OCI-LY1 (cell line): ENCODE measurements at regions not wholly inside any gene's neighbourhood (a gene's known extent, or its start where the extent isn't known, plus 50 kb on each side); places are given as distances from the start of the nearest gene placed in this dataset.
A peak's percentile ranks its signal among the peaks of the same experiment; 100 is the strongest.
"Not testable (repeated sequence)": the region's sequence is repeated elsewhere in the genome, so short reads cannot be mapped to it uniquely, and the experiment has no call there.

Experiments used
- H2AFZ ChIP-seq: fragments of 200-600 bp; sonication (generic), shearing (Covaris generic); 2 replicates; pipeline ENCODE4 v1.6.0; 2014; ENCODE audit warnings: antibody characterized with exemption, mild to moderate bottlenecking, low read length
- H3F3A ChIP-seq: fragments of 200-600 bp; sonication (generic), shearing (Covaris generic); 2 replicates; pipeline ENCODE4 v1.6.0; 2014; ENCODE audit warnings: mild to moderate bottlenecking, antibody characterized with exemption, low read length, moderate library complexity; ENCODE audit not compliant: insufficient read depth
- H3K27ac ChIP-seq: fragments of 200-600 bp; sonication (generic); 2 replicates; pipeline ENCODE4 v1.5.1; 2014; ENCODE audit warnings: low read length, mixed run types, mild to moderate bottlenecking, low read depth; ENCODE audit not compliant: poor library complexity, severe bottlenecking
- H3K27me3 ChIP-seq: fragments of 200-600 bp; sonication (generic); 2 replicates; pipeline ENCODE4 v1.6.0; 2014; ENCODE audit warnings: antibody characterized with exemption, mild to moderate bottlenecking, low read length, moderate library complexity; ENCODE audit not compliant: insufficient read depth
- H3K36me3 ChIP-seq: fragments of 200-600 bp; sonication (generic); 2 replicates; pipeline ENCODE4 v1.6.1; 2014; ENCODE audit warnings: mild to moderate bottlenecking, antibody characterized with exemption, low read length, moderate library complexity, mixed read lengths; ENCODE audit not compliant: insufficient read depth
- H3K4me1 ChIP-seq: fragments of 200-600 bp; sonication (generic); 2 replicates; pipeline ENCODE4 v1.5.1; 2014; ENCODE audit warnings: mild to moderate bottlenecking, low read length, moderate library complexity; ENCODE audit not compliant: insufficient read depth, severe bottlenecking
- H3K4me2 ChIP-seq: fragments of 200-600 bp; sonication (generic), shearing (Covaris generic); 2 replicates; pipeline ENCODE4 v1.6.1; 2014; ENCODE audit warnings: low read length
- H3K4me3 ChIP-seq: fragments of 200-600 bp; sonication (generic); 2 replicates; pipeline ENCODE4 v1.5.1; 2014; ENCODE audit warnings: low read length, low read depth, mild to moderate bottlenecking, mixed read lengths; ENCODE audit not compliant: poor library complexity, severe bottlenecking
- H3K79me2 ChIP-seq: fragments of 200-600 bp; shearing (Covaris generic); 2 replicates; pipeline ENCODE4 v1.6.1; 2016; ENCODE audit warnings: mixed run types, low read length, mixed read lengths; ENCODE audit not compliant: insufficient read depth
- H3K9ac ChIP-seq: fragments of 200-600 bp; sonication (generic), shearing (Covaris generic); 2 replicates; pipeline ENCODE4 v1.6.1; 2014; ENCODE audit warnings: mild to moderate bottlenecking, low read length, mixed read lengths
- H3K9me2 ChIP-seq: fragments of 200-600 bp; sonication (generic), shearing (Covaris generic); 2 replicates; pipeline ENCODE4 v1.6.1; 2014; ENCODE audit warnings: low read depth, mild to moderate bottlenecking, low read length, mixed read lengths
- H3K9me3 ChIP-seq: fragments of 200-600 bp; shearing (Covaris generic); 2 replicates; pipeline ENCODE4 v1.6.1; 2014; ENCODE audit warnings: low read length, mixed read lengths
- H4K20me1 ChIP-seq: fragments of 200-600 bp; sonication (generic), shearing (Covaris generic); 2 replicates; pipeline ENCODE4 v1.6.0; 2016; ENCODE audit warnings: mild to moderate bottlenecking, low read length; ENCODE audit not compliant: insufficient read depth
- EZH2 ChIP-seq: fragments of 200-600 bp; sonication (generic), shearing (Covaris generic); IDR thresholded peaks from 2 replicates; pipeline ENCODE4 v1.8.0; 2017; ENCODE audit warnings: borderline replicate concordance, mixed run types, mild to moderate bottlenecking, antibody characterized with exemption, low read length, moderate library complexity, mixed read lengths
- TF ChIP-seq, protein P1 (sequence below): fragments of 200-600 bp; sonication (generic), shearing (Covaris generic); IDR thresholded peaks from 2 replicates; pipeline ENCODE4 v1.5.1; 2017; ENCODE audit warnings: mild to moderate bottlenecking, antibody characterized with exemption, low read length, moderate library complexity, mixed read lengths

DNA sequence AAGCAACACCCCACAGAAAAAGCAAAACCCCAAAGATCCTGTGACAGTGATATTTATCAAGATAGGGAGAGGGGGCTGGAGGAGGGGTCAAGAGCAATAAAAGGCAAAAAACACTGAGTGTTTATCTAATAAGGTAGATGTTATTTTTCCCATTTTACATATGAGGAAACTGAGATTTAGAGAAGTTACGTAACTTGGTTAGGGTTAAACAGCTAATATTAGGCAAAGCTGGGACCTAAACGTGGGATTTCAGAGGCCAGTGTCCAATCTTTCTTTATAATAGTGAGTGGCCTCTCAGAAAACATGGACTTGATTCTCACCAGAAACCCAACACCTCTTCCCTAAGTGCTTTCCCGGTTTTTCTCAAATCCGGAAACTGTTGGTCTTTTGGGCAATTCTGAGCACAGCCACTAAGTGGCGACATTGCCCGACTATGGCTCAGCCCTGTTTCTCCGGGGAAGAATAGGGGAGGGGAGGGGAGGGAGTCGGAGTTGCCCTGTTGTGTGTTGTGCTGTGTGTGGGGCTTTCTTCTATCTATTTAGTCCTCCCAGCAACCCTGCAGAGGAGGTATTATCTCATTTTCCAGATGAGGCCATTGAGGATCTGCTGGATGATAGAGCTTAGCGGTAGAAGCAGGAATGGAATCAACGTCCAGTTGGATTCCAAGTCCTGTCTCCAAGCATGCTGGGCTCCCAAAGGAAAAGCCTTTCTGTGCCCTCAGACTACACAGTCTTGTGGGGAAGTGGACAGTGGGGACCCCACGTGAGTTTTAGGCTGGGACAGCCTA, 58.7 kb upstream of the ETV3 start:
- not testable (repeated sequence) for H3K9ac ChIP-seq, H3K79me2 ChIP-seq, H3K4me2 ChIP-seq, H2AFZ ChIP-seq, H3K4me1 ChIP-seq, H3K36me3 ChIP-seq, H3K27ac ChIP-seq, H4K20me1 ChIP-seq, H3K4me3 ChIP-seq, H3F3A ChIP-seq, H3K9me2 ChIP-seq, H3K9me3 ChIP-seq, H3K27me3 ChIP-seq
- TF ChIP-seq, protein P1, sequence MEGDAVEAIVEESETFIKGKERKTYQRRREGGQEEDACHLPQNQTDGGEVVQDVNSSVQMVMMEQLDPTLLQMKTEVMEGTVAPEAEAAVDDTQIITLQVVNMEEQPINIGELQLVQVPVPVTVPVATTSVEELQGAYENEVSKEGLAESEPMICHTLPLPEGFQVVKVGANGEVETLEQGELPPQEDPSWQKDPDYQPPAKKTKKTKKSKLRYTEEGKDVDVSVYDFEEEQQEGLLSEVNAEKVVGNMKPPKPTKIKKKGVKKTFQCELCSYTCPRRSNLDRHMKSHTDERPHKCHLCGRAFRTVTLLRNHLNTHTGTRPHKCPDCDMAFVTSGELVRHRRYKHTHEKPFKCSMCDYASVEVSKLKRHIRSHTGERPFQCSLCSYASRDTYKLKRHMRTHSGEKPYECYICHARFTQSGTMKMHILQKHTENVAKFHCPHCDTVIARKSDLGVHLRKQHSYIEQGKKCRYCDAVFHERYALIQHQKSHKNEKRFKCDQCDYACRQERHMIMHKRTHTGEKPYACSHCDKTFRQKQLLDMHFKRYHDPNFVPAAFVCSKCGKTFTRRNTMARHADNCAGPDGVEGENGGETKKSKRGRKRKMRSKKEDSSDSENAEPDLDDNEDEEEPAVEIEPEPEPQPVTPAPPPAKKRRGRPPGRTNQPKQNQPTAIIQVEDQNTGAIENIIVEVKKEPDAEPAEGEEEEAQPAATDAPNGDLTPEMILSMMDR = peak; percentile 41

DNA sequence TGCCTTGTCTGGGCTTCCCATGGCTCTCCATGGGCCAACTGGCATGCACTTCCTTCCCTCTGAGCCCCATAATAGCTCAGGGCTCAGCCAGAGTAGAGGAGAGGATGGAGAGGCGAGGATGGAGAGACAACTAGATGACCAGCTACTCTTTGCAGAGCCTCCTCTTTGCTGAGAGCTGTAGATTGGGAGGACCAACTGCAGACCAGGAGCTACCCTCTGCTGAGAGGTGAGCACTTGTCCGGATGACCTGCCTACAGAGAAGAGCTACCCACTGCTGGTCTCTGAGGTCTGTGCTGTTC, 58.0 kb upstream of the ETV3 start:
- H3K27ac ChIP-seq = no peak overlapping the region
- no peak overlapping the region for H3K9ac ChIP-seq
- no peaks in the 10 kb centered on the region for H3K4me1 ChIP-seq
- no peaks in the 10 kb centered on the region for H3K9me3 ChIP-seq
- no peaks in the 10 kb centered on the region for H3K36me3 ChIP-seq
- no peak for TF ChIP-seq EZH2
- TF ChIP-seq, protein P1 = no peak
- H3K4me3 ChIP-seq = no peak overlapping the region
- no peaks in the 10 kb centered on the region for H3K27me3 ChIP-seq
- no peaks in the 10 kb centered on the region for H4K20me1 ChIP-seq
- H2AFZ ChIP-seq = no peak overlapping the region
- H3F3A ChIP-seq = no peaks in the 10 kb centered on the region
- no peaks in the 10 kb centered on the region for H3K9me2 ChIP-seq
- H3K79me2 ChIP-seq = no peaks in the 10 kb centered on the region
- no peak overlapping the region for H3K4me2 ChIP-seq

DNA sequence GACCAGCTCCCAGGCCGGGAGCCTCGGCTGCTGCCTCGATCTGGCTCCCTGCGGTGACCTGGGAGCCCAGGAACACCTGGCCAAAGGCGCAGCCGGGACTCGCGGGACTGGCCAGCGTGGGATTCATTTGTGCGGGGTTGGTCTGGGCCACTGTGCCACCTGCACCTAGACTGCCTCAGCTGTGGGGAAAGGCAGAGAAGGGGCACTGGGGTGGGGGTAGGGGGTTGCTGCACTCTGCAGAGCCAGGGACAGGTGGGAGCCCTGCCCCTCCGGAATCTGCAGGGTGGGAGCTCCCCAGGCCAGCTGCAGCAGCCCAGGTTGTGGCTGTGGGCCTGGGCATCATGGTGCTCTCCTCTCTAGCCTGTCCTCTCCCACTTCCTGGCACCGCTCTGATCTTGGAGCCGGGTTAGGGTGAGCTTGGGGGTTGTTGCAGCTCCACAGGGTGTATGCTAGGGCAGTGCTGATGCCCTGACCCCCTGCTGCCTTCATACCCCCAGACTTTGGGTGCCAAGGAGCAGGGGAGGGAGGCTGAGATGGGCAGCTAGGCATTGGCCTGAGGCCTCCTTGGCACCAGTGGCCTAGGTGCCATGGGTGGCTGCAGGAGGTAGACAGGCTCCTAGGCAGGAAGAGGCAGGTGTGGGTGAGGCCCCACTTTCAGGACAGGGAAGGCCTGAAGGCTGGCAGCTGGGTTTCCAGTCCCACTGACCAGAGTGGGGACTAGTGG, 57.5 kb upstream of the ETV3 start:
- no peaks in the 10 kb centered on the region for H3K27me3 ChIP-seq
- no peak for TF ChIP-seq EZH2
- TF ChIP-seq, protein P1 = no peak
- H3K4me3 ChIP-seq = no peak overlapping the region
- no peak overlapping the region for H2AFZ ChIP-seq
- no peaks in the 10 kb centered on the region for H3F3A ChIP-seq
- no peaks in the 10 kb centered on the region for H3K79me2 ChIP-seq
- no peaks in the 10 kb centered on the region for H3K36me3 ChIP-seq
- H3K27ac ChIP-seq = no peak overlapping the region
- H4K20me1 ChIP-seq = no peaks in the 10 kb centered on the region
- no peak overlapping the region for H3K9ac ChIP-seq
- H3K9me2 ChIP-seq = no peaks in the 10 kb centered on the region
- H3K4me1 ChIP-seq = no peaks in the 10 kb centered on the region
- no peaks in the 10 kb centered on the region for H3K9me3 ChIP-seq
- no peak overlapping the region for H3K4me2 ChIP-seq
